ENCODE measurements at regions not wholly inside any gene's neighbourhood (a gene's known extent, or its start where the extent isn't known, plus 50 kb on each side); places are given as distances from the start of the nearest gene placed in this dataset.

DNA sequence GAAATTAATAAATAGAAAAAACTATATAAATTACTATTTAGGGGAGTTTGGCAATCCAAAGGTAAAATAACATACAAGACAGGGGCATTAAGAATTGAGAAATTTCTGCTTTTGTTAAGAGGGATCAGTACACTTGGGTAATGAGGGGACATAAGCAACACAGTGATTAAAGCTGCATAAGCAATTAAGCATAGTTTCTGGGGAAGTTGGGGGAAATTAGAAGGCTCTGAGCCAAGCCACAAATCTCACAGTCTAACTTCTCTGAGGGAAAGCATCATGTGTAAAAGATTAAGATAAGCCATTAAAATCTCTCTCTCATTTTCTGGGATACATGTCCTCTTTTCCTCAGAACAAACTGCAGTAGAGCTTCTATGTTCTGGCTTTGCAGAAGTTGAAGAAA, 533.9 kb upstream of the LRFN5 start:
- Histone ChIP-seq H3K27ac (ENCODE audit: low read depth in 1 of 3, low read length in 2 of 3) (no peak overlapping the region), H3K27me3 (ENCODE audit: control insufficient read depth in 3 of 3, insufficient read depth in 3 of 3, low read length in 3 of 3) (no peaks in the 10 kb centered on the region), H3K4me1 (ENCODE audit: control insufficient read depth in 3 of 3, insufficient read depth in 2 of 3, low read depth in 1 of 3, low read length in 2 of 3) (no peaks in the 10 kb centered on the region), H3K36me3 (ENCODE audit: control insufficient read depth in 3 of 3, insufficient read depth in 2 of 3, low read depth in 1 of 3, low read length in 3 of 3) (no peaks in the 10 kb centered on the region), H3K4me3 (ENCODE audit: low read depth in 1 of 3, low read length in 3 of 3) (no peak overlapping the region), H3K9me3 (ENCODE audit: control insufficient read depth in 2 of 2, insufficient read depth in 1 of 2, low read depth in 1 of 2, low read length in 1 of 2) (no peaks in the 10 kb centered on the region)
- FAIRE-seq (no peak), DNase-seq (no peak)

DNA sequence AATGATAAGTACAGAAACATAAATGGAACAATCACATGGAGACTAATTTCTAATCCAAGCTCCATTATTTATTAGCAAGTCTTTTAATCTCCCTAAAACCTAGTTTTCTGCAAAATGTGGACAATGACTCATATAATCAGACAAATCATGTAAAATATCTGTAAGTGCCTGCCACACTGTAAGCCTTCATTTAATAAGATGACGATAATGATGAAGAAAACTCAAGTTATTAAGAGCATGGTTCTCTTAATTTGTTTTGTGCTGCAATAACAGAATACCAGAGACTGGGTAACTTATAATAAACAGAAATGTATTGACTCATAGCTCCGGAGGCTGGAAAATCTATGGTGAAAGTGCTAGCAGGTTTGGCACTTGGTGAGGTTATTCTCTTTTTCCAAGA, 535.3 kb upstream of the LRFN5 start:
- no peak for DNase-seq
- no peak for FAIRE-seq
- 85 to 92% (median 90%) methylated on average over 2 of the region's 2 CpGs for WGBS, 3 donors

DNA sequence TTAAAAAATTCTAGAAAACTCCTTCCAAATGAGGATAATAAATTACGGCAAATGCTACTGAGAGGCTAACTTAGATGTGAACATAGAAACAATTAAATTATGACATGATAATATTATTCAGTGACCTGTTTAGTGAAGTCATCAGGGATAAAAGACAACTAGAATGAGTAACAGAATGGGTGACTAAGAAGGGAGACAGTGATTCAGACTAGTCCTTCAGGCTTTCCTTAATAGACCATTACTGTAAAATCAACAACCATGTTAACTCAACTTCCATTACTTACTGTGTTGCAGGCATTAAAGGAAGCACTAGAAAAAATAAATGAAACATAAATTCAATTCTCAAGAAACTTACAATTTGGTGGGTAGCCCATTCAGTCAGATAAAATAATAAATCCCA, 543.9 kb upstream of the LRFN5 start:
- 11 to 97% (median 83%) methylated on average over 1 of the region's 1 CpG for WGBS, 3 donors
- DNase-seq (no peak), FAIRE-seq (no peak)
- Histone ChIP-seq H3K4me1 (ENCODE audit: control insufficient read depth in 3 of 3, insufficient read depth in 2 of 3, low read depth in 1 of 3, low read length in 2 of 3) (no peaks in the 10 kb centered on the region), H3K4me3 (ENCODE audit: low read depth in 1 of 3, low read length in 3 of 3) (no peak overlapping the region), H3K9me3 (ENCODE audit: control insufficient read depth in 2 of 2, insufficient read depth in 1 of 2, low read depth in 1 of 2, low read length in 1 of 2) (no peaks in the 10 kb centered on the region), H3K27me3 (ENCODE audit: control insufficient read depth in 3 of 3, insufficient read depth in 3 of 3, low read length in 3 of 3) (no peaks in the 10 kb centered on the region), H3K27ac (ENCODE audit: low read depth in 1 of 3, low read length in 2 of 3) (no peak overlapping the region), H3K36me3 (ENCODE audit: control insufficient read depth in 3 of 3, insufficient read depth in 2 of 3, low read depth in 1 of 3, low read length in 3 of 3) (no peaks in the 10 kb centered on the region)

More for the DNA sequence above, 535.3 kb upstream of the LRFN5 start:
- no peaks in the 10 kb centered on the region for H3K36me3 ChIP-seq (ENCODE audit: control insufficient read depth in 3 of 3, insufficient read depth in 2 of 3, low read depth in 1 of 3, low read length in 3 of 3)
- H3K27me3 ChIP-seq (ENCODE audit: control insufficient read depth in 3 of 3, insufficient read depth in 3 of 3, low read length in 3 of 3) = no peaks in the 10 kb centered on the region
- no peaks in the 10 kb centered on the region for H3K4me1 ChIP-seq (ENCODE audit: control insufficient read depth in 3 of 3, insufficient read depth in 2 of 3, low read depth in 1 of 3, low read length in 2 of 3)
- no peak overlapping the region for H3K27ac ChIP-seq (ENCODE audit: low read depth in 1 of 3, low read length in 2 of 3)
- H3K9me3 ChIP-seq (ENCODE audit: control insufficient read depth in 2 of 2, insufficient read depth in 1 of 2, low read depth in 1 of 2, low read length in 1 of 2) = no peaks in the 10 kb centered on the region
- H3K4me3 ChIP-seq (ENCODE audit: low read depth in 1 of 3, low read length in 3 of 3) = no peak overlapping the region

DNA sequence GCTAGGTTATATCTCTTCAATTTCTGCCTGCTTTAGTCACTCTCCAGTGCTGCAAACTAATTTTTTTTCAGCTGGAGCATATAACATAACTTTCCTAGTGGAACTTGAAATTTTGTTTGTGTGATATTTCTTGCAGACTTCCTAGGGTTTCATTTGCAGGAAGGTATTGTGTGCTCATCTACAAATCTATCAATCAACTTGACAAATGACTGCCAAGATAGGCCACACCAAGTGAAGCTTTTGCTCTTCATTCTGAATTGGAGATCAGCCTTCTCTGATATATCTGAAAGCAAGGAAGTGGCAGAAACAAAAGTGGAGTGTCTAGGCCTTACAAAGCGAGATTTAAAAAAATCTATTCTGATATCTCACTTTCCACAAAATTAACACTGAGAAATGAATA, 551.1 kb upstream of the LRFN5 start:
- no peaks in the 10 kb centered on the region for H3K4me1 ChIP-seq (ENCODE audit: control insufficient read depth in 3 of 3, insufficient read depth in 2 of 3, low read depth in 1 of 3, low read length in 2 of 3)
- H3K27me3 ChIP-seq (ENCODE audit: control insufficient read depth in 3 of 3, insufficient read depth in 3 of 3, low read length in 3 of 3) = no peaks in the 10 kb centered on the region
- H3K4me3 ChIP-seq (ENCODE audit: low read depth in 1 of 3, low read length in 3 of 3) = no peak overlapping the region
- no peaks in the 10 kb centered on the region for H3K9me3 ChIP-seq (ENCODE audit: control insufficient read depth in 2 of 2, insufficient read depth in 1 of 2, low read depth in 1 of 2, low read length in 1 of 2)
- no peaks in the 10 kb centered on the region for H3K36me3 ChIP-seq (ENCODE audit: control insufficient read depth in 3 of 3, insufficient read depth in 2 of 3, low read depth in 1 of 3, low read length in 3 of 3)
- DNase-seq (no peak), FAIRE-seq (no peak)
- 67 to 83% (median 69%) methylated on average over 1 of the region's 1 CpG for WGBS, 3 donors
- H3K27ac ChIP-seq (ENCODE audit: low read depth in 1 of 3, low read length in 2 of 3) = no peak overlapping the region

DNA sequence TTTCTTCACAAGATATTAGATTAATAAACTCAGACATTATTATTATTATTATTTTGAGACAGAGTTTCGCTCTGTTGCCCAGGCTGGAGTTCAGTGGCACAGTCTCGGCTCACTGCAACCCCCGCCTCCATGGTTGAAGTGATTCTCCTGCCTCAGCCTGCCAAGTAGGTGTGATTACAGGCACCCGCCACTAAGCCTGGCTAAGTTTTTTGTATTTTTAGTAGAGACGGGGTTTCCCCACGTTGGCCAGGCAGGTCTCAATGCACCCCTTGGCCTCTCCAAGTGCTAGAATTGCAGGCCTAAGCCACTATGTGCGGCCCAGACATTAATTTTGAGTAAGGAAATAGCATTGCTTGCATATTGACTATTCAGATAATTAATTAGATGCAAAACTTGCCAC, 554.9 kb upstream of the LRFN5 start:
- H3K27ac ChIP-seq (ENCODE audit: low read depth in 1 of 3, low read length in 2 of 3) = no peak overlapping the region
- H3K4me1 ChIP-seq (ENCODE audit: control insufficient read depth in 3 of 3, insufficient read depth in 2 of 3, low read depth in 1 of 3, low read length in 2 of 3) = no peaks in the 10 kb centered on the region
- FAIRE-seq (no peak), DNase-seq (no peak)
- no peaks in the 10 kb centered on the region for H3K9me3 ChIP-seq (ENCODE audit: control insufficient read depth in 2 of 2, insufficient read depth in 1 of 2, low read depth in 1 of 2, low read length in 1 of 2)
- H3K36me3 ChIP-seq (ENCODE audit: control insufficient read depth in 3 of 3, insufficient read depth in 2 of 3, low read depth in 1 of 3, low read length in 3 of 3) = no peaks in the 10 kb centered on the region
- H3K4me3 ChIP-seq (ENCODE audit: low read depth in 1 of 3, low read length in 3 of 3) = no peak overlapping the region
- no peaks in the 10 kb centered on the region for H3K27me3 ChIP-seq (ENCODE audit: control insufficient read depth in 3 of 3, insufficient read depth in 3 of 3, low read length in 3 of 3)
- 72 to 75% (median 73%) methylated on average over 6 to 7 of the region's 7 CpGs for WGBS, 3 donors

DNA sequence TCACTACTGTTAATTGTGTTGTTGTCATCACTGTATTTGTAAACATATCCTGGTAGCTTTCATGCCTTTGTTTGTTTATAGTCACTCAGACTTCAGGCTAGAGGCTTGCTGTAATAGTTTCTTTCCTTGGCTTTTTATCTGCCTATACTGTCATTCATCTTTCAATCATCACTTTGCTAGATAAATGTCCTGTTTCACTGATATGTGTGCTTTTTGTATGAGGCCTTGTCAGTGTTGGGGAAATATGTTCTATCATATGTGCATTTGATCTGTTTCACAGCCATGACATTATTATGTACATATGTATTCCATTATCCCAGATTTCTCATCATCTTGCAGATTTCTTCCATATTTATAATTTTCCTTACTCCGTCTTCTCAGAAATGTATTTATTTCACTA, 558.9 kb upstream of the LRFN5 start:
- DNase-seq = no peak
- H3K27me3 ChIP-seq (ENCODE audit: control insufficient read depth in 3 of 3, insufficient read depth in 3 of 3, low read length in 3 of 3) = no peaks in the 10 kb centered on the region
- H3K9me3 ChIP-seq (ENCODE audit: control insufficient read depth in 2 of 2, insufficient read depth in 1 of 2, low read depth in 1 of 2, low read length in 1 of 2) = no peaks in the 10 kb centered on the region
- no peak overlapping the region for H3K4me3 ChIP-seq (ENCODE audit: low read depth in 1 of 3, low read length in 3 of 3)
- H3K36me3 ChIP-seq (ENCODE audit: control insufficient read depth in 3 of 3, insufficient read depth in 2 of 3, low read depth in 1 of 3, low read length in 3 of 3) = no peaks in the 10 kb centered on the region
- 0% methylated on average over 1 of the region's 1 CpG for WGBS, 3 donors
- H3K4me1 ChIP-seq (ENCODE audit: control insufficient read depth in 3 of 3, insufficient read depth in 2 of 3, low read depth in 1 of 3, low read length in 2 of 3) = no peaks in the 10 kb centered on the region
- H3K27ac ChIP-seq (ENCODE audit: low read depth in 1 of 3, low read length in 2 of 3) = no peak overlapping the region
- FAIRE-seq = no peak

DNA sequence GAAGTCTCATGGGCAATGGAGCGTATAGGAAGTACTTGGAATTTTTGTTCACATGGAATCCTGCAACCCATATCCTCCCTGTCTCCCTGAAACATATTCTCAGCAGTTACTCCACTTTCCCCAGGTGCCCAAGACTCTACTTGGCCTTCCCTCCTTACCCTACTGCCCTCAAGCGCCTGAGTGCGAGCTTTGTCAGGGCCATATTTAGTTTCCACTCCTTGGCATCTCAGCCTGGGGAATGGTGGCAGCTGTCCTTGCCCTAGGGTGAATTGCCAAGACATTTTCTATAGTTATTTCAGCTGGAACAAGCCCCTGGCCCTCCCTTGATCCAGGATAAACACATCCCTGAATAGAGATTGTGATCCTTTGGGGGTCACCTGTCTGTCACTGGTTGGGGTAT, 569.3 kb upstream of the LRFN5 start:
- no peak overlapping the region for H3K4me3 ChIP-seq (ENCODE audit: low read depth in 1 of 3, low read length in 3 of 3)
- H3K36me3 ChIP-seq (ENCODE audit: control insufficient read depth in 3 of 3, insufficient read depth in 2 of 3, low read depth in 1 of 3, low read length in 3 of 3) = no peaks in the 10 kb centered on the region
- H3K27ac ChIP-seq (ENCODE audit: low read depth in 1 of 3, low read length in 2 of 3) = no peak overlapping the region
- H3K27me3 ChIP-seq (ENCODE audit: control insufficient read depth in 3 of 3, insufficient read depth in 3 of 3, low read length in 3 of 3) = no peaks in the 10 kb centered on the region
- WGBS, 3 donors = 59 to 94% (median 66%) methylated on average over 3 of the region's 3 CpGs
- DNase-seq (no peak), FAIRE-seq (no peak)
- no peaks in the 10 kb centered on the region for H3K9me3 ChIP-seq (ENCODE audit: control insufficient read depth in 2 of 2, insufficient read depth in 1 of 2, low read depth in 1 of 2, low read length in 1 of 2)
- H3K4me1 ChIP-seq (ENCODE audit: control insufficient read depth in 3 of 3, insufficient read depth in 2 of 3, low read depth in 1 of 3, low read length in 2 of 3) = no peaks in the 10 kb centered on the region

DNA sequence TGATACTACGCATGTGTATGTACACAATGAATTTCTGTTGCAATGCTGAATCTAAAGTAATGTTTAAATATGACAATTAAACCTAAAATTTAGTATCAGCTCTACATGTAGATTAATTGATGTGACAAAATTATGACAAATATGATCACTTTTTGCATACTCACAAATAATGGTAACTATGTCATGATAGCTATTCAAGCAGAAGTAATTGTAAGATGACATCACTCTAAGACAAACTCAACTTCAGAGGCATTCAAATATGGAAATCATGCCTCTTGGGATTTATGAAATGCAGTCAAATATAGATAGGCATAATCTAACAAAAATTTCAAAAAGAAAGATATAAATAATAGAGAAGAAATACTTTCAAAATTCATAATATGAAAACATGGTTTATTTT, 571.7 kb upstream of the LRFN5 start:
- Histone ChIP-seq H3K9me3 (ENCODE audit: control insufficient read depth in 2 of 2, insufficient read depth in 1 of 2, low read depth in 1 of 2, low read length in 1 of 2) (no peaks in the 10 kb centered on the region), H3K4me3 (ENCODE audit: low read depth in 1 of 3, low read length in 3 of 3) (no peak overlapping the region), H3K36me3 (ENCODE audit: control insufficient read depth in 3 of 3, insufficient read depth in 2 of 3, low read depth in 1 of 3, low read length in 3 of 3) (no peaks in the 10 kb centered on the region), H3K4me1 (ENCODE audit: control insufficient read depth in 3 of 3, insufficient read depth in 2 of 3, low read depth in 1 of 3, low read length in 2 of 3) (no peaks in the 10 kb centered on the region), H3K27me3 (ENCODE audit: control insufficient read depth in 3 of 3, insufficient read depth in 3 of 3, low read length in 3 of 3) (no peaks in the 10 kb centered on the region), H3K27ac (ENCODE audit: low read depth in 1 of 3, low read length in 2 of 3) (no peak overlapping the region)
- 78 to 88% (median 85%) methylated on average over 1 of the region's 1 CpG for WGBS, 3 donors
- no peak for FAIRE-seq
- DNase-seq = no peak

DNA sequence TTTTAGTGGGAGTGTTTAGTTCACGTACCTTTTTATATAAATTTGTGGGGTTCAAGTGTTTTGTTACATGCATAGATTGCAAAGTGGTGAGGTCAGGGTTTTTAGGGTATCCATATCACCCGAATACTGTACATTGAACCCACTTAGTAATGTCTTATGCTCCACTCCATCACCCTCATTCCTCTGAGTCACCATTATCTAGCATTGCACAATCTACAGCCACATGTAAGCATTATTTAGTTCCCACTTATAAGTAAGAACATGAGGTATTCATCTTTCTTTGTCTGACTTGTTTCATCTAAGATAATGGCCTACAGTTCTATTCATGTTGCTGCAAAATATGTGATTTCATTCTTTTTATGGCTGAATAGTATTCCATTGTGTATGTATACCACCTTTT, 583.7 kb upstream of the LRFN5 start:
- H3K4me3 ChIP-seq (ENCODE audit: low read depth in 1 of 3, low read length in 3 of 3) = no peak overlapping the region
- H3K9me3 ChIP-seq (ENCODE audit: control insufficient read depth in 2 of 2, insufficient read depth in 1 of 2, low read depth in 1 of 2, low read length in 1 of 2) = no peaks in the 10 kb centered on the region
- no peak for FAIRE-seq
- no peaks in the 10 kb centered on the region for H3K27me3 ChIP-seq (ENCODE audit: control insufficient read depth in 3 of 3, insufficient read depth in 3 of 3, low read length in 3 of 3)
- no peak for DNase-seq
- H3K36me3 ChIP-seq (ENCODE audit: control insufficient read depth in 3 of 3, insufficient read depth in 2 of 3, low read depth in 1 of 3, low read length in 3 of 3) = no peaks in the 10 kb centered on the region
- H3K27ac ChIP-seq (ENCODE audit: low read depth in 1 of 3, low read length in 2 of 3) = no peak overlapping the region
- H3K4me1 ChIP-seq (ENCODE audit: control insufficient read depth in 3 of 3, insufficient read depth in 2 of 3, low read depth in 1 of 3, low read length in 2 of 3) = no peaks in the 10 kb centered on the region
- 76 to 88% (median 86%) methylated on average over 2 of the region's 2 CpGs for WGBS, 3 donors
